ENCODE measurements at regions not wholly inside any gene's neighbourhood (a gene's known extent, or its start where the extent isn't known, plus 50 kb on each side); places are given as distances from the start of the nearest gene placed in this dataset.
"Not testable (repeated sequence)": the region's sequence is repeated elsewhere in the genome, so short reads cannot be mapped to it uniquely, and the experiment has no call there.

- no peak for TF ChIP-seq CTCF (IDR thresholded peaks at IDR 0.05; ENCODE audit: low read depth, low read length, missing control alignments)
- no peak for DNase-seq (ENCODE audit: extremely low read depth, low read depth)
- H3K4me3 ChIP-seq (replicated peaks; ENCODE audit: low read depth, low read length), result no peak overlapping the region
Observed at GRCh38 chr10:3926675-3927525, 141.9 kb upstream of the KLF6 start.

- DNase-seq (ENCODE audit: extremely low read depth, low read depth), result no peak
Observed at GRCh38 chr10:3926258-3926657, 141.2 kb upstream of the KLF6 start.

GRCh38 chr10:3925184-3925583 is 140.2 kb upstream of the KLF6 start:
- no peak for TF ChIP-seq CTCF (IDR thresholded peaks at IDR 0.05; ENCODE audit: low read depth, low read length, missing control alignments)
- H3K4me3 ChIP-seq (replicated peaks; ENCODE audit: low read depth, low read length), result no peak overlapping the region
- no peak for DNase-seq (ENCODE audit: extremely low read depth, low read depth)

More at GRCh38 chr10:3926258-3926657, 141.2 kb upstream of the KLF6 start:
- no peak for TF ChIP-seq CTCF (IDR thresholded peaks at IDR 0.05; ENCODE audit: low read depth, low read length, missing control alignments)
- no peak overlapping the region for H3K4me3 ChIP-seq (replicated peaks; ENCODE audit: low read depth, low read length)

GRCh38 chr10:3924344-3924743 is 139.3 kb upstream of the KLF6 start:
- no peak for TF ChIP-seq CTCF (IDR thresholded peaks at IDR 0.05; ENCODE audit: low read depth, low read length, missing control alignments)
- DNase-seq (ENCODE audit: extremely low read depth, low read depth), result peak; percentile 85
- H3K4me3 ChIP-seq (replicated peaks; ENCODE audit: low read depth, low read length), result no peak overlapping the region

GRCh38 chr10:3923033-3923432 is 138.0 kb upstream of the KLF6 start:
- TF ChIP-seq CTCF (IDR thresholded peaks at IDR 0.05; ENCODE audit: low read depth, low read length, missing control alignments), result no peak
- H3K4me3 ChIP-seq (replicated peaks; ENCODE audit: low read depth, low read length), result no peak overlapping the region
- no peak for DNase-seq (ENCODE audit: extremely low read depth, low read depth)

- TF ChIP-seq CTCF (IDR thresholded peaks at IDR 0.05; ENCODE audit: low read depth, low read length, missing control alignments), result no peak
- H3K4me3 ChIP-seq (replicated peaks; ENCODE audit: low read depth, low read length), result no peak overlapping the region
- DNase-seq (ENCODE audit: extremely low read depth, low read depth), result no peak
Observed at GRCh38 chr10:3919709-3920308, 134.8 kb upstream of the KLF6 start.

GRCh38 chr10:3917392-3917791 is 132.4 kb upstream of the KLF6 start:
- not testable (repeated sequence) for H3K4me3 ChIP-seq (replicated peaks; ENCODE audit: low read depth, low read length); DNase-seq (ENCODE audit: extremely low read depth, low read depth)
